ENCODE measurements at regions not wholly inside any gene's neighbourhood (a gene's known extent, or its start where the extent isn't known, plus 50 kb on each side); places are given as distances from the start of the nearest gene placed in this dataset.

GRCh38 chr1:239814306-239814881 lies 277.3 kb upstream of the FMN2 start:
- intact Hi-C loops (cut with DNase I, micrococcal nuclease), result no loop called here
- TF ChIP-seq CTCF (IDR thresholded peaks at IDR 0.05), result no peak
- H3K9me3 ChIP-seq, result no peaks in the 10 kb centered on the region
- H3K4me1 ChIP-seq (ENCODE audit: low read depth), result no peaks in the 10 kb centered on the region
- H3K4me3 ChIP-seq, result no peak overlapping the region
- H3K36me3 ChIP-seq (ENCODE audit: low read depth), result no peaks in the 10 kb centered on the region
- peak; percentile 14 for ATAC-seq
- no peak for DNase-seq

GRCh38 chr1:239815074-239815473 lies 276.6 kb upstream of the FMN2 start:
- intact Hi-C loops (cut with DNase I, micrococcal nuclease), result no loop called here
- Histone ChIP-seq H3K36me3 (ENCODE audit: low read depth) (no peaks in the 10 kb centered on the region), H3K4me1 (ENCODE audit: low read depth) (no peaks in the 10 kb centered on the region), H3K4me3 (no peak overlapping the region), H3K9me3 (no peaks in the 10 kb centered on the region)
- TF ChIP-seq CTCF (IDR thresholded peaks at IDR 0.05), result no peak
- DNase-seq, result no peak
- no peak for ATAC-seq

- intact Hi-C loops (cut with DNase I, micrococcal nuclease), result no loop called here
These were observed 275.5 kb upstream of the FMN2 start for GRCh38 chr1:239816081-239816782.

GRCh38 chr1:239817276-239817675 lies 274.4 kb upstream of the FMN2 start:
- no peak overlapping the region for H3K4me3 ChIP-seq
- DNase-seq, result no peak
- no peak for TF ChIP-seq CTCF (IDR thresholded peaks at IDR 0.05)
- no peaks in the 10 kb centered on the region for H3K36me3 ChIP-seq (ENCODE audit: low read depth)
- no peaks in the 10 kb centered on the region for H3K4me1 ChIP-seq (ENCODE audit: low read depth)
- intact Hi-C loops (cut with DNase I, micrococcal nuclease), result no loop called here
- no peak for ATAC-seq
- H3K9me3 ChIP-seq, result no peaks in the 10 kb centered on the region

More at GRCh38 chr1:239816081-239816782, 275.5 kb upstream of the FMN2 start:
- Histone ChIP-seq H3K36me3 (ENCODE audit: low read depth) (no peaks in the 10 kb centered on the region), H3K4me1 (ENCODE audit: low read depth) (no peaks in the 10 kb centered on the region), H3K4me3 (no peak overlapping the region), H3K9me3 (no peaks in the 10 kb centered on the region)
- DNase-seq (peak in 1 of 3 donors; percentile 10), ATAC-seq (peak; percentile 68)
- no peak for TF ChIP-seq CTCF (IDR thresholded peaks at IDR 0.05)

GRCh38 chr1:239817801-239818200 lies 273.9 kb upstream of the FMN2 start:
- ATAC-seq, result no peak

More at GRCh38 chr1:239817801-239818200, 273.9 kb upstream of the FMN2 start:
- DNase-seq, result no peak
- TF ChIP-seq CTCF (IDR thresholded peaks at IDR 0.05), result no peak
- intact Hi-C loops (cut with DNase I, micrococcal nuclease), result no loop called here
- Histone ChIP-seq H3K9me3 (no peaks in the 10 kb centered on the region), H3K36me3 (ENCODE audit: low read depth) (no peaks in the 10 kb centered on the region), H3K4me1 (ENCODE audit: low read depth) (no peaks in the 10 kb centered on the region), H3K4me3 (no peak overlapping the region)
